Amniotic epithelial cell (primary cell): ENCODE measurements at regions not wholly inside any gene's neighbourhood (a gene's known extent, or its start where the extent isn't known, plus 50 kb on each side); places are given as distances from the start of the nearest gene placed in this dataset.

Experiments
- DNase-seq: peaks from one replicate; pipeline ENCODE4 v3.0.0-alpha.2; 2010; ENCODE audit warnings: low read depth

- DNase-seq, result no peak
Observed at GRCh38 chr3:128569756-128570155, 76.8 kb upstream of the GATA2 start.

DNA sequence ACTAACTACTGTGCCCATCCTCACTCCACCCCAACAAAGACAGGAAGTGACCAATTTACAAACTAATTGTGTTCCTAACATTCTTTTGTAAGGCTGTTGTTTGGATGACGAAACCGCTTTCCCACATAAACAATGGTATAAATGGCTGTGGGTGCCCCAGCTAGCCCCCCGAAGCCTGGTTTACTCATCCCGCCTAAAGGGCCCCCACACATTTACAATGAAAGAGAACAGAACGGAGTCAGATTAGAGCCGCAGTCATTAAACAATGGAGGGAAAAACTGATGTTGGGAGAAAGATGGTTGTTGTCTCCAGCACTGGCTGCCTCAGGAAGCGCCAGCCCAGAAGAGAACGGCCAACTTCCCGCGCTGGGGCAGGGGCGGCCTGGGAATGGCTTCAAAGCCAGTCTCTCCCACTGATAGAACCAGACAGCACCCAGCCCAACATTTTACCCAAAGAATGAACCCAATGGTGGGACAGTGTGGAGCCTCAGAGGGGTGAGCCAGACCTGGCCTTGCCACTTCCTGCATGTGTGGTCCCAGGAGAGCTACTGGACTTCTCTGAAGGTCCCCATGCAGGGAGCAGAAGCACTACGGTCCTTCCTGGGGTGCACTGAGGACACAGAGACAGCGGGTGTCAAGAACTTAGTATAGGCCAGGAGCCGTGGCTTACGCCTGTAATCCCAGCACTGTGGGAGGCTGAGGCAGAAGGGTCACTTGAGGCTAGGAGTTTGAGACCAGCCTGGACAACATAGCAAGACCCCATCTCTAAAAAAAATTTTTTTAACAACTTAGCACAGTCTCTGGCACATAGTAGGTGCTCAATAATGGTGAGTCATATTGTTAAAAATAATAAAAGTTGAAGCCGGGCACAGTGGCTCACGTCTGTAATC, 75.8 kb upstream of the GATA2 start:
- no peak for DNase-seq

- DNase-seq, result no peak
Observed at GRCh38 chr3:128567705-128568356, 74.8 kb upstream of the GATA2 start.

DNA sequence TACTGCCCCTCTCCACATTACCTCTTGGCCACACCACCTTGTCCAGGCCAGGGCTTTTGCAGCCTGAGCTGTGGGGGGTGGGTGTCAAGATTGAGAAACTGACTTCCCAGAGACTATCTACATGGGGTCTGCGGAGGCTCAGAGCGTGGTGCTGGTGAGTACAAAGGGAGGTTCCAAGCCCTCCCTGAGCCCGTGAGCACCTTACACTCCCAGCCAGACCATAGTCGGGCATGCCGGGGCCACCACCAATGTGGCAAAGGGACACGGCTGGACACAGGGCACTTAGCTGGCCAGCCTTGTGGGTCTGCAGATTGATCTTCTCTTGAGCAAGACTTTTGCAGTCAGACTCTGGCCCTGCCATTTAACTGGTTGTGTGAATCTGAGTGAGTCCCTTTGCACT, 74.1 kb upstream of the GATA2 start:
- DNase-seq, result no peak

GRCh38 chr3:128563439-128563838, 70.4 kb upstream of the GATA2 start:
- DNase-seq, result no peak

- DNase-seq, result no peak
Observed at GRCh38 chr3:128561504-128561903, 68.5 kb upstream of the GATA2 start.

DNA sequence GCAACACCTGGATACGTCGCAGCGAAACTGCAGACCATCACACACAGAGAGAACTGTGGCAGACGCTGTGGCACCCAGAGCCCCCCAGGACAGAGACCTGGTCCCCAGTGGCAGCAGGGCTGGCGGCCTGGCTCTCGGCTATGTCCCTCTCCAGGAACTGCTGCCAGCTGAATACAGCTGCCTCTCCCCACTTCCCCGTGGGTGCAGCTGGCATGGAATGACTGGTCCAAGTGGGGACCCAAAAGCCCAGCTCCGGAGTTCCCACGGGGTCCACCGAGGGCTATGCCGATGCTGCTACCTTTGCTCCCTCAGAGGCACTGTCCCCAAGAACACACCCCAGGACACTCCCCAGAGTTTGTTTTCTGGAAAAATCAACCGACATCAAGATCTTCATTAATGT, 67.8 kb upstream of the GATA2 start:
- no peak for DNase-seq

GRCh38 chr3:128559486-128560225, 66.7 kb upstream of the GATA2 start:
- peak; percentile 24 for DNase-seq

- no peak for DNase-seq
Observed at GRCh38 chr3:128557531-128558280, 64.7 kb upstream of the GATA2 start.

GRCh38 chr3:128556907-128557306, 63.9 kb upstream of the GATA2 start:
- DNase-seq, result no peak

- DNase-seq, result no peak
Observed at GRCh38 chr3:128556384-128556783, 63.4 kb upstream of the GATA2 start.

GRCh38 chr3:128555841-128556240, 62.8 kb upstream of the GATA2 start:
- no peak for DNase-seq

DNA sequence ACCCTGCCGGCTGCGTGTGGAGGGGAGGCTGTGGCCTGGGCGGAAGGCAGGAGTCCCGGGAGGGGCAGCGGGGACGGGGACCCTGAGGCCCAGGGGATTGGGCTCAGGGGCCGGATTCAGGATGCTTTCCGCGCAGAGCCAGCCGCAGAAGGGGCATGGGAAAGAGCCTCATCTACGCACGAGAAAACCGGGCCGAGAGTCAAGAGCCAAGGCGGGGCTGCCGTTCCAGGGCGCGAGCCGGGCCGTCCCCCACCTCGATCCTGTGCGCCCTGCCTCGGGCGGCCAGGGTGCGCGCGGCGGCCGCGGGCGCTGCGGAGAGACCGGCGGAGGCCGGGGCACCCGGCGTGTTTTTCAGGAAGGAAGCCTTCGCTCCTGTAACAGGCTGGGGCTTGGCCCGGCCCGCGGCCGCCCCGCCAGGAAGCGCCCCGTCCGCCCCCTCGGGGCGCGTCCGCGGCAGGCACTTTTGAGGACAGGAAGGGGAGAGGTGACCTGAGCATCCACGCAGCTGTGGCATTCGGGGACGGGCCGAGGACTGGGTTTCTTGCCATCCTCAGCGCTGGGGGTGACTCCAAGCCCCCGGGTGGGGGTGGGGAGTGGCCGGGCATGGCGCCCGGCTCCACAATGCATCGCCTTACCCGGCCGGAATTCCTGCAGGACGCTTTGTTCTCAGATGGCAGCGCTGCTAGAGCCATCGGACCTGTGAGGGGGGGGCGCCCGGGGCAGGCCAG, 62.3 kb upstream of the GATA2 start:
- no peak for DNase-seq

- no peak for DNase-seq
Observed at GRCh38 chr3:128554465-128555097, 61.6 kb upstream of the GATA2 start.

- DNase-seq, result peak; percentile 19
Observed at GRCh38 chr3:128554100-128554464, 61.1 kb upstream of the GATA2 start.

DNA sequence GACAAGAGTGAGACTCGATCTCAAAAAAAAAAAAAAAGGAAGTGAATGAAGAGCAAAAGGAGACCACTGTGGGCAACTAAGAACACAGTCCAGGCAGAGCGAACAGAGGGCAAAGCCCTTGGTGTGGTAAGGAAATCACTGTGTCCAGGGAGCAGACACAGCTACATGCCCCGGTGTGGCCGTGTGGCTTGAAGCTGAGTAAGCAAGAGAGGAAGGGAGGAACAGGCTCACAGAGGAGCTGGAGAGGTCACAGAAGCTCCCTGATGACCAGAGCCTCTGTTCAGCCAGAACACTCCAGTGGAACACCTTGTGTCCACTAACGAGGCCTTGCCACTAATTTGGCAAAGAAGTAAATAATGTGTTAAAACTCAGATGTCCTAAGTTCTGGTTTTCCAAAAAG, 60.6 kb upstream of the GATA2 start:
- no peak for DNase-seq

DNA sequence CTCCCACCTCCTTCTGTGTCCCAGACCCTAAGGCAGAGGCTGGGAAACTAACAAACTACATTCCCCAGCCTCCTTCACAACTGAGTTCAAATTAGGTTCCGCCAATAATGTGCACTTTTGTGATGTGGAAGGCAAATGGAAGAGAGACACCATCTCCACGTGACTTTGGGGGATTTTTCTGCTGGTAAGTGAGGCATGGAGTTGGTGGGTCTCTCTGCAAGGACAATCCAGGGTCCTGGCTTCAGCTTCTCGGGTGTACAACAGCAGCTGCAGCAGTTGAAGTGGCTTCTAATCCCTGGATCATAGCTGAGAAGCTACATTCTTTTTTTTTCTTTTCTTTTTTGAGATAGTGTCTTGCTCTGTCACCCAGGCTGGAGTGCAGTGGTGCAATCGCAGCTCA, 58.9 kb upstream of the GATA2 start:
- no peak for DNase-seq

DNA sequence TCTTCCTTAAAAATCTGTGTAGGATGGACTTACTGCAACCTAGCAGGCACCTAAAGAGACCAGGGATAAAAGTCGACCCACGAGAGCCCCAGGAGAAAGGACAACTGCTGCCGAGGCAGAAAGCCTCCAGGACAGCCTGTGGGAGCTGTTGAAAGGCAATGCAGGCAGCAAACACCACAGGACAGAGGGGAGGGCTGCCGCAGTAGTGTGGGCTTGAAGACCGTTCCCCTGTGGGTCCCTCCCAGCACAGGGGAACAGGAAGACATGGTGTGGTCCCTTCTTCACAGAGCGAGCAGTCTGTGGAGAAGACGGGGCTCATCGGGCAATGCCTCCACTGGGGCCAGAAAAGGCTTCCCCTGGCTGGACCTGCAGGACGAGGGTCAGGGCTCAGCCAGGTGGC, 58.5 kb upstream of the GATA2 start:
- no peak for DNase-seq

GRCh38 chr3:128550471-128551126, 57.6 kb upstream of the GATA2 start:
- no peak for DNase-seq

- DNase-seq, result no peak
Observed at GRCh38 chr3:128550113-128550440, 57.1 kb upstream of the GATA2 start.
